Vagina (tissue), 2 donors: ENCODE measurements at regions not wholly inside any gene's neighbourhood (a gene's known extent, or its start where the extent isn't known, plus 50 kb on each side); places are given as distances from the start of the nearest gene placed in this dataset.

Experiments
- POLR2A ChIP-seq, 2 donors: fragments of 450-650 bp; IDR thresholded peaks; one replicate each; pipeline ENCODE4 v1.6.1; 2017; ENCODE audit warnings: antibody characterized with exemption in 2 of 2, mild to moderate bottlenecking in 2 of 2, moderate library complexity in 2 of 2
- POLR2AphosphoS5 ChIP-seq, 2 donors: sonication (generic); formaldehyde crosslinking; IDR thresholded peaks; one replicate each; pipeline ENCODE4 v1.9.0; 2017; ENCODE audit warnings: antibody characterized with exemption in 2 of 2, mild to moderate bottlenecking in 2 of 2, low read depth in 1 of 2; ENCODE audit not compliant: insufficient read depth in 1 of 2
- TF ChIP-seq, protein P1 (sequence below), 3 experiments: fragments of 450-650 bp in 2 of 3; fragments of 200-600 bp in 1 of 3; sonication (generic) in 1 of 3; IDR thresholded peaks; one replicate each; pipeline ENCODE4 v1.5.1; 2017 to 2019; ENCODE audit warnings: antibody characterized with exemption in 3 of 3, mild to moderate bottlenecking in 2 of 3, moderate library complexity in 2 of 3

DNA sequence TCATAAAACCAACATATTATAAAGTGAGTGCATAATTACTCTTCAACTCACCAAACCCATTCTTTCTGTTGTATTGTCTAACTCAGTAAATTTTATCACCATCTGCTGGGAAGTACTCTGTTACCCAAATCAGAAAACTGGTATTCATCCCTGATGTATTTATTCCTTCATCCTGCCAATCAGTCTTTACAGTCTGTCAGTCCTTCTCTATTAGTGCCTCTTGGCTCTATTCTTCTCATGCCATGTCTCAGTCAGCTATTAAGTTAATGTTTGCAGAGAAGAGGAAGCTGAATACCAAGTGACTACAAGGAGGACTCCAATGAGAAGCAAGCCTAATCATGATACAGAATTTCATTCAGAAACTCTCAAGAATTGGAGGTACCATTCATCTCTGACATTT, 631.2 kb downstream of the CPS1 start:
- TF ChIP-seq, protein P1, sequence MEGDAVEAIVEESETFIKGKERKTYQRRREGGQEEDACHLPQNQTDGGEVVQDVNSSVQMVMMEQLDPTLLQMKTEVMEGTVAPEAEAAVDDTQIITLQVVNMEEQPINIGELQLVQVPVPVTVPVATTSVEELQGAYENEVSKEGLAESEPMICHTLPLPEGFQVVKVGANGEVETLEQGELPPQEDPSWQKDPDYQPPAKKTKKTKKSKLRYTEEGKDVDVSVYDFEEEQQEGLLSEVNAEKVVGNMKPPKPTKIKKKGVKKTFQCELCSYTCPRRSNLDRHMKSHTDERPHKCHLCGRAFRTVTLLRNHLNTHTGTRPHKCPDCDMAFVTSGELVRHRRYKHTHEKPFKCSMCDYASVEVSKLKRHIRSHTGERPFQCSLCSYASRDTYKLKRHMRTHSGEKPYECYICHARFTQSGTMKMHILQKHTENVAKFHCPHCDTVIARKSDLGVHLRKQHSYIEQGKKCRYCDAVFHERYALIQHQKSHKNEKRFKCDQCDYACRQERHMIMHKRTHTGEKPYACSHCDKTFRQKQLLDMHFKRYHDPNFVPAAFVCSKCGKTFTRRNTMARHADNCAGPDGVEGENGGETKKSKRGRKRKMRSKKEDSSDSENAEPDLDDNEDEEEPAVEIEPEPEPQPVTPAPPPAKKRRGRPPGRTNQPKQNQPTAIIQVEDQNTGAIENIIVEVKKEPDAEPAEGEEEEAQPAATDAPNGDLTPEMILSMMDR (IDR thresholded peaks at IDR 0.05) = no peak
- TF ChIP-seq POLR2AphosphoS5 (IDR thresholded peaks at IDR 0.05; ENCODE audit: insufficient read depth in 1 of 2, low read depth in 1 of 2) (no peak), POLR2A (IDR thresholded peaks at IDR 0.05) (no peak)
